Vagina (tissue), 2 donors: ENCODE measurements at regions not wholly inside any gene's neighbourhood (a gene's known extent, or its start where the extent isn't known, plus 50 kb on each side); places are given as distances from the start of the nearest gene placed in this dataset.
"Not testable (repeated sequence)": the region's sequence is repeated elsewhere in the genome, so short reads cannot be mapped to it uniquely, and the experiment has no call there.

Experiments
- DNase-seq, 2 donors: peaks; one replicate each; pipeline ENCODE4 v3.0.0-alpha.2; 2017; ENCODE audit errors: extremely low spot score in 2 of 2
- H3K27ac ChIP-seq: fragments of 200-600 bp; sonication (generic); one replicate; pipeline ENCODE4 v1.5.1; 2019
- H3K27me3 ChIP-seq: fragments of 200-600 bp; sonication (generic); one replicate; pipeline ENCODE4 v1.5.1; 2019
- H3K36me3 ChIP-seq, 2 donors: fragments of 200-600 bp; sonication (generic); one replicate each; pipeline ENCODE4 v1.5.1; 2017 to 2019
- H3K4me1 ChIP-seq: fragments of 200-600 bp; sonication (generic); one replicate; pipeline ENCODE4 v1.5.1; 2019
- H3K4me3 ChIP-seq, 2 donors: fragments of 200-600 bp; sonication (generic); 1 replicate in 1 of 2; 2 replicates in 1 of 2; pipeline ENCODE4 v1.5.1; 2016 to 2019
- H3K9me3 ChIP-seq: fragments of 200-600 bp; sonication (generic); one replicate; pipeline ENCODE4 v1.5.1; 2019
- POLR2A ChIP-seq, 2 donors: fragments of 450-650 bp; IDR thresholded peaks; one replicate each; pipeline ENCODE4 v1.6.1; 2017; ENCODE audit warnings: antibody characterized with exemption in 2 of 2, mild to moderate bottlenecking in 2 of 2, moderate library complexity in 2 of 2
- POLR2AphosphoS5 ChIP-seq, 2 donors: sonication (generic); formaldehyde crosslinking; IDR thresholded peaks; one replicate each; pipeline ENCODE4 v1.9.0; 2017; ENCODE audit warnings: antibody characterized with exemption in 2 of 2, mild to moderate bottlenecking in 2 of 2, low read depth in 1 of 2; ENCODE audit not compliant: insufficient read depth in 1 of 2
- intact Hi-C: fragments of 100-400 bp; cut with DNase I; formaldehyde crosslinking; loops from one replicate; pipeline ENCODE4 v1.15.1; 2023
- TF ChIP-seq, protein P1 (sequence below), 3 experiments: fragments of 450-650 bp in 2 of 3; fragments of 200-600 bp in 1 of 3; sonication (generic) in 1 of 3; IDR thresholded peaks; one replicate each; pipeline ENCODE4 v1.5.1; 2017 to 2019; ENCODE audit warnings: antibody characterized with exemption in 3 of 3, mild to moderate bottlenecking in 2 of 3, moderate library complexity in 2 of 3

- no peak for DNase-seq
- intact Hi-C loops, result loop anchor here (5.0 kb wide), 1 partner anchor 1313 kb away; no protein-coding TSS in a partner anchor
- TF ChIP-seq, protein P1, sequence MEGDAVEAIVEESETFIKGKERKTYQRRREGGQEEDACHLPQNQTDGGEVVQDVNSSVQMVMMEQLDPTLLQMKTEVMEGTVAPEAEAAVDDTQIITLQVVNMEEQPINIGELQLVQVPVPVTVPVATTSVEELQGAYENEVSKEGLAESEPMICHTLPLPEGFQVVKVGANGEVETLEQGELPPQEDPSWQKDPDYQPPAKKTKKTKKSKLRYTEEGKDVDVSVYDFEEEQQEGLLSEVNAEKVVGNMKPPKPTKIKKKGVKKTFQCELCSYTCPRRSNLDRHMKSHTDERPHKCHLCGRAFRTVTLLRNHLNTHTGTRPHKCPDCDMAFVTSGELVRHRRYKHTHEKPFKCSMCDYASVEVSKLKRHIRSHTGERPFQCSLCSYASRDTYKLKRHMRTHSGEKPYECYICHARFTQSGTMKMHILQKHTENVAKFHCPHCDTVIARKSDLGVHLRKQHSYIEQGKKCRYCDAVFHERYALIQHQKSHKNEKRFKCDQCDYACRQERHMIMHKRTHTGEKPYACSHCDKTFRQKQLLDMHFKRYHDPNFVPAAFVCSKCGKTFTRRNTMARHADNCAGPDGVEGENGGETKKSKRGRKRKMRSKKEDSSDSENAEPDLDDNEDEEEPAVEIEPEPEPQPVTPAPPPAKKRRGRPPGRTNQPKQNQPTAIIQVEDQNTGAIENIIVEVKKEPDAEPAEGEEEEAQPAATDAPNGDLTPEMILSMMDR (IDR thresholded peaks at IDR 0.05), result no peak
- TF ChIP-seq POLR2A (IDR thresholded peaks at IDR 0.05) (no peak), POLR2AphosphoS5 (IDR thresholded peaks at IDR 0.05; ENCODE audit: insufficient read depth in 1 of 2, low read depth in 1 of 2) (no peak)
- H3K9me3 ChIP-seq, result no peaks in the 10 kb centered on the region
- no peaks in the 10 kb centered on the region for H3K4me1 ChIP-seq
- no peaks in the 10 kb centered on the region for H3K36me3 ChIP-seq
- H3K4me3 ChIP-seq, result no peak overlapping the region
- no peak overlapping the region for H3K27ac ChIP-seq
- no peaks in the 10 kb centered on the region for H3K27me3 ChIP-seq
Measured at GRCh38 chr7:3143869-3144775, 100.5 kb upstream of the CARD11 start.

- H3K4me1 ChIP-seq, H3K4me3 ChIP-seq, H3K27ac ChIP-seq, H3K9me3 ChIP-seq, H3K36me3 ChIP-seq, DNase-seq, H3K27me3 ChIP-seq: not testable (repeated sequence)
- intact Hi-C loops, result loop anchor here (5.0 kb wide), 1 partner anchor 1313 kb away; no protein-coding TSS in a partner anchor
Measured at GRCh38 chr7:3144776-3145125, 101.1 kb upstream of the CARD11 start.

GRCh38 chr7:3146571-3147226 lies 103.0 kb upstream of the CARD11 start:
- Histone ChIP-seq H3K27ac (no peak overlapping the region), H3K4me1 (no peaks in the 10 kb centered on the region), H3K36me3 (no peaks in the 10 kb centered on the region), H3K27me3 (no peaks in the 10 kb centered on the region), H3K9me3 (no peaks in the 10 kb centered on the region), H3K4me3 (no peak overlapping the region)
- TF ChIP-seq, protein P1 (IDR thresholded peaks at IDR 0.05), result no peak
- TF ChIP-seq POLR2A (IDR thresholded peaks at IDR 0.05) (no peak), POLR2AphosphoS5 (IDR thresholded peaks at IDR 0.05; ENCODE audit: insufficient read depth in 1 of 2, low read depth in 1 of 2) (no peak)
- intact Hi-C loops, result no loop called here
- no peak for DNase-seq

- H3K36me3 ChIP-seq, H3K27ac ChIP-seq, H3K9me3 ChIP-seq, H3K4me3 ChIP-seq, H3K27me3 ChIP-seq, intact Hi-C loops, H3K4me1 ChIP-seq, DNase-seq: not testable (repeated sequence)
Measured at GRCh38 chr7:3148471-3148870, 104.8 kb upstream of the CARD11 start.

DNA sequence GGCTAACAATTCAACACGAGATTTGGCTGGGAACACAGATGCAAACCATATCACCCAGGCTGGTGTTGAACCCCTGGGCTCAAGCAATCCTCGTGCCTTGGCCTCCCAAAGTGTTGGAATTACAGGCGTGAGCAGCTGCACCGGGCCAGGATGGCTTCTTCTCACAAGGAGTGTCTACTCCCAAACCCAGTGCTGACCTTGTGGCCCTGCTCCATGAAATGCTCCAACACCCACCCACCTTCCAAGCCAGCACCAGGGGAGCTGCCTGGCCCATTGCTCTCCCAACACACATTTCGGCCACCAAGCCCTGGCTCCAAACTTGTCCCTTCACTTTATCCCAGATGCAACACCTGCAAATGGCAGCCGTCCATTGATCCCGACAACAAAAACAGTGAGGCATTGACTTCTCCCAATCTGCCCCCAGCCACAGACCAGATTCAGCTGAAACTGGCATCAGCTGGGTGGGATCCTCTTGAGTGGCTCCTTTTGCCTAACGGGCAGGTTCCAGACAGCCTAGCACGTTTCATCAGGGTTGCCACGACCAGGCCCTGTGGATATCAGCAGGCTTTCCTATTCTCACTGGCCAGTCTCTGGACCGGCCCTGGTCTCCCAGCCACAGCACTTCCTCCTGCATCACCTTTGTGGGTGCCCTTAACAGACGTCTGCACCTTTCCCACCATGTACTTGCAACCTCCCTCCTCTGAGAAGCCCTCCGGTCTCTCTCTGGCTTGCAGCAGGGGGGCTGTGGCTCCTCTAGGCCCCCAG lies 105.7 kb upstream of the CARD11 start:
- intact Hi-C loops, result no loop called here
- TF ChIP-seq, protein P1 (IDR thresholded peaks at IDR 0.05), result no peak
- TF ChIP-seq POLR2A (IDR thresholded peaks at IDR 0.05) (no peak), POLR2AphosphoS5 (IDR thresholded peaks at IDR 0.05; ENCODE audit: insufficient read depth in 1 of 2, low read depth in 1 of 2) (no peak)
- no peak for DNase-seq
- H3K4me3 ChIP-seq, result no peak overlapping the region
- no peaks in the 10 kb centered on the region for H3K27me3 ChIP-seq
- H3K36me3 ChIP-seq, result no peaks in the 10 kb centered on the region
- no peaks in the 10 kb centered on the region for H3K9me3 ChIP-seq
- no peaks in the 10 kb centered on the region for H3K4me1 ChIP-seq
- H3K27ac ChIP-seq, result no peak overlapping the region
